Parathyroid adenoma (tissue), 2 donors: ENCODE measurements at regions not wholly inside any gene's neighbourhood (a gene's known extent, or its start where the extent isn't known, plus 50 kb on each side); places are given as distances from the start of the nearest gene placed in this dataset.

Experiments
- H2AFZ ChIP-seq: fragments of 300-600 bp; sonication (generic); one replicate; pipeline ENCODE4 v1.7.0; 2017; ENCODE audit warnings: antibody characterized with exemption, mild to moderate bottlenecking
- H3K27ac ChIP-seq: fragments of 300-600 bp; sonication (generic); one replicate; pipeline ENCODE4 v1.7.0; 2017
- H3K27me3 ChIP-seq: fragments of 300-600 bp; sonication (generic); one replicate; pipeline ENCODE4 v1.7.0; 2017; ENCODE audit warnings: low read length; ENCODE audit not compliant: control insufficient read depth, insufficient read depth
- H3K36me3 ChIP-seq: fragments of 300-600 bp; sonication (generic); one replicate; pipeline ENCODE4 v1.7.0; 2017; ENCODE audit warnings: low read length; ENCODE audit not compliant: control insufficient read depth, insufficient read depth
- H3K4me1 ChIP-seq: fragments of 300-600 bp; sonication (generic); one replicate; pipeline ENCODE4 v1.7.0; 2017; ENCODE audit warnings: control low read depth
- H3K4me2 ChIP-seq: fragments of 300-600 bp; sonication (generic); one replicate; pipeline ENCODE4 v1.7.0; 2017; ENCODE audit warnings: low read length
- H3K4me3 ChIP-seq: fragments of 300-600 bp; sonication (generic); one replicate; pipeline ENCODE4 v1.7.0; 2017; ENCODE audit warnings: low read depth, low read length
- H3K79me2 ChIP-seq: fragments of 300-600 bp; sonication (generic); one replicate; pipeline ENCODE4 v1.7.0; 2017; ENCODE audit warnings: control low read depth
- H3K9ac ChIP-seq: fragments of 300-600 bp; sonication (generic); one replicate; pipeline ENCODE4 v1.7.0; 2017; ENCODE audit warnings: mild to moderate bottlenecking
- H3K9me3 ChIP-seq: fragments of 300-600 bp; sonication (generic); one replicate; pipeline ENCODE4 v1.7.0; 2017; ENCODE audit warnings: low read length; ENCODE audit not compliant: control insufficient read depth
- TF ChIP-seq, protein P1 (sequence below): fragments of 300-600 bp; sonication (generic); IDR thresholded peaks from one replicate; pipeline ENCODE4 v1.7.0; 2017; ENCODE audit warnings: antibody characterized with exemption, mild to moderate bottlenecking
- donor health status: primary hyperparathyroidism.

DNA sequence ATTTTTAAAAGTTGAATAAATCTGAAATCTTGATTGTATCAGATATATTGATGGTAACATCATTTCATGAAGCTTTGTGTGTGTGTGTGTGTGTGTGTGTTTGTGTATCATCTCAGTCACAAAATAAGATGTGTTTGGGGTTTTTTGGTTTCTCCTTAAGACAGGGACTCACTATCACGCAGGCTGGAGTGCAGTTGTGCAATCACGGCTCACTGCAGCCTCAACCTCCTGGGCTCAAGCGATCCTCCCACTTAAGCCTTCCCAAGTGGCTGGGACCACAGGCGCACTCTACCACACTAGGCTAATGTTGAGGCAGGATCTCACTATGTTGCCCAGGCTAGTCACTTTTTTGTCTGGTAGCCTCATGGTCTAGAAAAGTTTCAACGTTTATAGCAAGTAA lies 83.4 kb upstream of the DMRT1 start:
- no peaks in the 10 kb centered on the region for H3K9me3 ChIP-seq
- no peak overlapping the region for H3K9ac ChIP-seq
- no peak overlapping the region for H3K4me2 ChIP-seq
- H3K27me3 ChIP-seq, result no peaks in the 10 kb centered on the region
- H3K4me3 ChIP-seq, result no peak overlapping the region
- H3K36me3 ChIP-seq, result no peaks in the 10 kb centered on the region
- H2AFZ ChIP-seq, result no peak overlapping the region
- H3K4me1 ChIP-seq, result no peaks in the 10 kb centered on the region
- no peaks in the 10 kb centered on the region for H3K79me2 ChIP-seq
- no peak overlapping the region for H3K27ac ChIP-seq
- TF ChIP-seq, protein P1, sequence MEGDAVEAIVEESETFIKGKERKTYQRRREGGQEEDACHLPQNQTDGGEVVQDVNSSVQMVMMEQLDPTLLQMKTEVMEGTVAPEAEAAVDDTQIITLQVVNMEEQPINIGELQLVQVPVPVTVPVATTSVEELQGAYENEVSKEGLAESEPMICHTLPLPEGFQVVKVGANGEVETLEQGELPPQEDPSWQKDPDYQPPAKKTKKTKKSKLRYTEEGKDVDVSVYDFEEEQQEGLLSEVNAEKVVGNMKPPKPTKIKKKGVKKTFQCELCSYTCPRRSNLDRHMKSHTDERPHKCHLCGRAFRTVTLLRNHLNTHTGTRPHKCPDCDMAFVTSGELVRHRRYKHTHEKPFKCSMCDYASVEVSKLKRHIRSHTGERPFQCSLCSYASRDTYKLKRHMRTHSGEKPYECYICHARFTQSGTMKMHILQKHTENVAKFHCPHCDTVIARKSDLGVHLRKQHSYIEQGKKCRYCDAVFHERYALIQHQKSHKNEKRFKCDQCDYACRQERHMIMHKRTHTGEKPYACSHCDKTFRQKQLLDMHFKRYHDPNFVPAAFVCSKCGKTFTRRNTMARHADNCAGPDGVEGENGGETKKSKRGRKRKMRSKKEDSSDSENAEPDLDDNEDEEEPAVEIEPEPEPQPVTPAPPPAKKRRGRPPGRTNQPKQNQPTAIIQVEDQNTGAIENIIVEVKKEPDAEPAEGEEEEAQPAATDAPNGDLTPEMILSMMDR, result no peak

DNA sequence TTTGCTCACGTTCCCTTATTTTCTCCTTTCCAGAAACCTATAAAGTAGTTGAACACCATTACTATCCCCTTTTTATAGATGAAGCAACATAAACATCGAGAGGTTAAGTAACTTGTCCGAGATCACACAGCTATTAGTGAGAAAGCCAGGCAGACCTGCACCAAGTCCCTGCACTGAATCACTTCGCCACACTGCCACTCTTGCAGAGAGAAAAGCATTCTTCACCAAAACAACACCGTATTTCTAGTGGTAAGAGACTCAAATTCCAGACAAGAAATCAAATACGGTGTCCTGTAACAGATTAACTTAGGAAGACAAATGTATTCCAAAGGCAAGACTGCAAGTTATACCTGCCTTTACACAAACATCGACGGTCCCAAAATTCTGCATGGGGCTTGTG lies 82.0 kb upstream of the DMRT1 start:
- Histone ChIP-seq H3K4me2 (no peak overlapping the region), H2AFZ (no peak overlapping the region), H3K79me2 (no peaks in the 10 kb centered on the region), H3K4me3 (no peak overlapping the region), H3K9ac (no peak overlapping the region), H3K27ac (no peak overlapping the region), H3K27me3 (no peaks in the 10 kb centered on the region), H3K9me3 (no peaks in the 10 kb centered on the region), H3K36me3 (no peaks in the 10 kb centered on the region), H3K4me1 (no peaks in the 10 kb centered on the region)
- TF ChIP-seq, protein P1, result no peak

DNA sequence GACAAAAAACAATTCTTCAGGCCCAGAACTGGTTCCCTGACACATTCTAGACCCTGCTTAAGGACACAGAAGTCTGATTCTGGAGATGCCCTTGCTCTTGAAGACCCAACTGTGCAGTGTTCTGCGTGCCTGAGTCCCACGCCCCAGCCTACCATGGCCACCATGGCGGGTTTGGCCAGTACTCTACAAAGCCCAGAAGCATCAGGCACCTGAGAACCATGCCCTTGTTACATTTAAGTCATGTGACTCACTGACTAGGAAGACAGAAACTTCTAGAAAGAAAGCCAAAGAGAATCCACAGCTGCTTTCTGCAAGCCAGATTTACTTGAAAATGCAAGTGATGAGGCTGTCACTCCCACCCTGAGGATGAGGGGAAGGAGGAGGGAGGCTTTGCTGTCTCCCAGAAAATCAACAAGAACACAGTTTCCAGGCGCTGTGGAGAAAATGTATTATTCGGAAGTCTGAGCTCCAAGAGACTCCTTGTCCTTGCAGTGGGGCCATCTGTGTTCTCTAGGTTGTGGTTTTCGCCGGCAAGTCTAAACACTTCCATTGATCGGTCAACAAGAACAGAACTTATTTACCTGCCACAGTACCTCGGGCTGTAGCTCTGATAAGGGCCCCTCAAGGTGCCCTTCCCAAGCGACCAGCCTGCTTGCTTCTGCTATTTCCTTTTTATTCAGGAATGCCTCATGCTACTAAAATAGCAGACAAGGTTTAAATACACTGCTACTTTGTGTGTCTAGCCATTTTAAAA lies 81.3 kb upstream of the DMRT1 start:
- Histone ChIP-seq H3K4me2 (no peak overlapping the region), H3K27ac (no peak overlapping the region), H3K36me3 (no peaks in the 10 kb centered on the region), H3K4me3 (no peak overlapping the region), H3K9me3 (no peaks in the 10 kb centered on the region), H3K9ac (no peak overlapping the region), H3K4me1 (no peaks in the 10 kb centered on the region), H3K79me2 (no peaks in the 10 kb centered on the region), H3K27me3 (no peaks in the 10 kb centered on the region), H2AFZ (no peak overlapping the region)
- TF ChIP-seq, protein P1, result no peak

DNA sequence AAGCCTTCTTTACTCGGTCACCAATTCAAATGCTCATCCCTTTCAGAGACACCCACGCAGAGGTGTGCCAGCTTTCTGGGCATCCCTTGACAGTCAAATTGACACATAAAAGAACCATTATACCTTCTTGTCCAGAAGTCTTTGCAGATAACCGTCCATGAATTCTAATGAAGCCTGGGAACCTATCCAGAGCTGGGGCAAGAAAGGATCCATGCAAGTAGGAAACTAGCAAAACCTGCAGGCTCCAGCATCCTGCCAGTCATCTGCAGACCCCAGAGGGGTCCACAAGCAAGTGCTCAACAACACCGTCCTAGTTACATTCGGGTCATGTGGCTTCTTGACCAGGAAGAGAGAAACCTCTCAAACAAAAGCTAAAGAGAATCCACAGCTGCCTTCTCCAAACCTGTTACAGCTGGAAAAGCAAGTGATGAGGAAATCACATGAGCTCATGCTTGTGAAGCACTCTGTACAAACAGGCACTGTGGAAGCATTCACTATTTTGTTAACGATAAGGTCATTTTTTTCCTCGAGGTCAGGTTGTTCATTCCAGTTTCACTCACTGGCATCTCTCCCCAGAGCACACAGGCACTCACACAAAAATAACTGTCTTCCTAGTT lies 80.2 kb upstream of the DMRT1 start:
- H3K79me2 ChIP-seq, result no peaks in the 10 kb centered on the region
- H3K4me1 ChIP-seq, result no peaks in the 10 kb centered on the region
- no peaks in the 10 kb centered on the region for H3K9me3 ChIP-seq
- H2AFZ ChIP-seq, result no peak overlapping the region
- H3K36me3 ChIP-seq, result no peaks in the 10 kb centered on the region
- H3K27ac ChIP-seq, result no peak overlapping the region
- TF ChIP-seq, protein P1, result no peak
- H3K9ac ChIP-seq, result no peak overlapping the region
- no peak overlapping the region for H3K4me2 ChIP-seq
- H3K27me3 ChIP-seq, result no peaks in the 10 kb centered on the region
- H3K4me3 ChIP-seq, result no peak overlapping the region
